ENCODE measurements at regions not wholly inside any gene's neighbourhood (a gene's known extent, or its start where the extent isn't known, plus 50 kb on each side); places are given as distances from the start of the nearest gene placed in this dataset.

DNA sequence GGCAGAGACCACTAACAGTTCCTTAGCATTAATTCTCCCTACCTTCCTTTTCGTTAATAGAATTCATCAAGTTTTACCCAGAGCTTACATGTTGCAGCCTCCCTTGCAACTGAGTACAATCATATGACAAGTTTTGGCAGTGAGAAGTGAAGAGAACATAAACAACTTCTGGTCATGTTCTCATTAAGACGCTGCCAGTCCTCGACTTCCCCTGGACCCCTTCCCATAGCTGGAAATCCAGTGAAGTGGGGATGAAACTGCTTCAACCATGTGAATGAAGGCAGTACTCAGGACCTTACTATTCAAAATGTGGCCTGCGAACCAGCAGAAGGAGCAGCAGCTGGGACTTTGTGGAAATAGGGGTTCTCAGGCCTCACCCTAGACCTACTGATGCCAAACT, 133.9 kb downstream of the SPTSSA start:
- Histone ChIP-seq H3K27me3 (ENCODE audit: control insufficient read depth in 1 of 2, insufficient read depth in 2 of 2, low read length in 2 of 2) (no peaks in the 10 kb centered on the region), H3K9me3 (ENCODE audit: low read length) (no peaks in the 10 kb centered on the region), H3K4me1 (ENCODE audit: insufficient read depth, low read length) (peaks cover 12% of the 10 kb centered on the region), H3K4me3 (ENCODE audit: low read depth in 1 of 2, low read length in 2 of 2) (no peak overlapping the region), H3K27ac (ENCODE audit: low read depth, low read length) (no peak overlapping the region), H3K36me3 (ENCODE audit: insufficient read depth, low read length) (no peaks in the 10 kb centered on the region), H3K9ac (ENCODE audit: low read length) (no peak overlapping the region)

DNA sequence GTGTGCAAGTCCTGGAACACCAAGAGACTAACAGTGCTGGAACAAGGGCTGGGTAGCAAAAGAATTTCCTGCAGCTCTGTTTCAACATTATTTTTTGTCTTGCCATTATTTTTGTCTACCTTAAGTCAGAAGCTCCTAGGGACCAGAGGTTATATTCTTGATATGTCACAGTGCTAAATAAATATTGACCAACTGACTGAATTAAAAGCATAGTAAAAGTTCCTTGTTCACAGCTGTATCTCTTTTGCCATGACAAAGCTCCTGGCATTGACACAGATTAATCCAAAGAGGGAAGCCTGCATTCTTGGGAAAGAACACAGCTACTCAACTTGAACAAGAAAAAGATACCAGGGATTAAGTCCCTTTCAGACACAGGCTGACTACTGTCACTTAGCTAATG, 136.5 kb downstream of the SPTSSA start:
- H3K4me3 ChIP-seq (ENCODE audit: low read depth in 1 of 2, low read length in 2 of 2), result no peak overlapping the region
- H3K27me3 ChIP-seq (ENCODE audit: control insufficient read depth in 1 of 2, insufficient read depth in 2 of 2, low read length in 2 of 2), result no peaks in the 10 kb centered on the region
- H3K9ac ChIP-seq (ENCODE audit: low read length), result no peak overlapping the region
- no peak overlapping the region for H3K27ac ChIP-seq (ENCODE audit: low read depth, low read length)
- H3K36me3 ChIP-seq (ENCODE audit: insufficient read depth, low read length), result no peaks in the 10 kb centered on the region
- peaks cover 12% of the 10 kb centered on the region for H3K4me1 ChIP-seq (ENCODE audit: insufficient read depth, low read length)
- no peaks in the 10 kb centered on the region for H3K9me3 ChIP-seq (ENCODE audit: low read length)

DNA sequence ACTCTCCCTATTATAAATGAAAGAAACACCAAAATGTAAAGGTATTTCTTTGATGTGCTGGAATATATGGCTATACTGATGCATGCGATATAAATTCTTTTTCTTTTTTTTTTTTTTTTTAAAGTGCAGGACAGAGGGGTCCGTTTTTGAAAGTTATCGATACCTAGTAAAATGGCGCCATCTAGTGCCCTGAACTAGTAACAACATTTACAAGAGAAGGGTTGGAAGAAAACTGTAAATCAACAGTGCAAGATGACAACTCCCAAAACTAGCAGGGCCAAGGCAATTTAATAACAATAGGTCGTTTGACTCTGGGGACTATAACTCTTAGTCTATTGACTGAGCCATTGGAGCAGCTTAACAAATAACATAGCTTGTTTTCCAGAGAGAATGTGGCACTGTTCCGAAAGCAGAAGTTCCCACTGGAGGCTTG, 137.7 kb downstream of the SPTSSA start:
- peaks cover 12% of the 10 kb centered on the region for H3K4me1 ChIP-seq (ENCODE audit: insufficient read depth, low read length)
- H3K27ac ChIP-seq (ENCODE audit: low read depth, low read length), result no peak overlapping the region
- H3K27me3 ChIP-seq (ENCODE audit: control insufficient read depth in 1 of 2, insufficient read depth in 2 of 2, low read length in 2 of 2), result no peaks in the 10 kb centered on the region
- no peak overlapping the region for H3K9ac ChIP-seq (ENCODE audit: low read length)
- H3K36me3 ChIP-seq (ENCODE audit: insufficient read depth, low read length), result no peaks in the 10 kb centered on the region
- no peak overlapping the region for H3K4me3 ChIP-seq (ENCODE audit: low read depth in 1 of 2, low read length in 2 of 2)
- H3K9me3 ChIP-seq (ENCODE audit: low read length), result no peaks in the 10 kb centered on the region

DNA sequence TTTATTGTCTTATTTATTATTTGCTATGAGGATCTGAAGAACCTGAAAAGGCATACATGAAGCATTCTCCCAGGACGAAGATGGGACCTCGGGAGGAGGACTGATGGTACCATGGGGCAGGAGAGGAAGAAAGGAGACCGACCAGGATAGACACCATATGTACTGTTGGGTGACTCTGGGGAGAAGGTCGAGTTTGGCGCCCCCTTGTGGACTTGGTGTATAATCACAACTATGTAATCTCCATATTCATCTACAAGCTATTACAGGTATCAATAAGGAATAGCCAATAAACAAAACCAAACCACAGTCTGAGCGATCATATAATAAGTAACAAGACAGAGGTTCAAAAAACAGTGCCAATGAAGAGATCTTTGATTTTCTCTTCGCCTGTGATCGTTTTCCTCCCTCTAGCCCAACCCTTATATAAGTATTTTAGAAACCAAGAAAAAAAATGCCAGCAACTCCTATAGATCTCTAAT, 139.1 kb downstream of the SPTSSA start:
- no peak overlapping the region for H3K9ac ChIP-seq (ENCODE audit: low read length)
- H3K36me3 ChIP-seq (ENCODE audit: insufficient read depth, low read length), result no peaks in the 10 kb centered on the region
- no peaks in the 10 kb centered on the region for H3K9me3 ChIP-seq (ENCODE audit: low read length)
- H3K27ac ChIP-seq (ENCODE audit: low read depth, low read length), result no peak overlapping the region
- H3K4me1 ChIP-seq (ENCODE audit: insufficient read depth, low read length), result peaks cover 6% of the 10 kb centered on the region
- no peaks in the 10 kb centered on the region for H3K27me3 ChIP-seq (ENCODE audit: control insufficient read depth in 1 of 2, insufficient read depth in 2 of 2, low read length in 2 of 2)
- no peak overlapping the region for H3K4me3 ChIP-seq (ENCODE audit: low read depth in 1 of 2, low read length in 2 of 2)

DNA sequence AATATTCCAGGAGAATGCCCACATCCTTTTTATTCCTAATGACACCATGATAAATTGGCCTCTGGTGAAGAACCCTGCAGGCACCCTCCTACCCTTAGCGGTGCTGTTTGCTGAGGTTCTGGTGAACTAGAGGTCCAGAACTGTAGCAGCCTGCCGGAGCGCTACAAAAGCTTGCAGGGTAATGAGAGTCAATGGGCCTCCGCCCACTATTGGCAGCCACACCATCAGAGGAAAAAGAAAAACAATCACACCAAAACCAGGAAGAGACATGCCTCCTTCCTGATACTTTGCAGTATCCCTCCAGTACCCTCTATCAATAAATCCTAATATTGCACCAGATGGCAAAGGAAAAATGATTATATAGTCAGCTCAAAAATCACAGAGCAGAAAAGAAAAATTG, 142.9 kb downstream of the SPTSSA start:
- no peaks in the 10 kb centered on the region for H3K4me1 ChIP-seq (ENCODE audit: insufficient read depth, low read length)
- no peaks in the 10 kb centered on the region for H3K36me3 ChIP-seq (ENCODE audit: insufficient read depth, low read length)

DNA sequence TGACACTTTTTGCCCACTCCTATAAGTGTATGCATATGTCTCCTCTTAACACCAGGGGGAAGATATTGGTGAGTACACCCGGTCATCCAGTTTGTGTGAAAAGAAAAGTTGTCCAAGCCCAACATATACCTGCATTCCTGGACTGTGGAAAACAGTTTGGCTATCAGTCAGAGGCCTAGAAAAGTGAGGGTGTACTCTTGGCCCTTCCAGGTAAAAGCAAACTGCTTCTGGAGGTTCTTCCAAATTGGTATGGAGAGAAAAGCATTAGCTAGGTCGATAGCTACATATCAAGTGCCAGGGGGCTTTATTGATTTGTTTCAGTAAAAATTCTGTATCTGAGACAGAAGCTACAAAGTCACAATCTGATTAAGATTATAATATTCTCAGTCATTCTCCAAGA, 144.0 kb downstream of the SPTSSA start:
- Histone ChIP-seq H3K36me3 (ENCODE audit: insufficient read depth, low read length) (no peaks in the 10 kb centered on the region), H3K4me1 (ENCODE audit: insufficient read depth, low read length) (no peaks in the 10 kb centered on the region), H3K9me3 (ENCODE audit: low read length) (no peaks in the 10 kb centered on the region), H3K27me3 (ENCODE audit: control insufficient read depth in 1 of 2, insufficient read depth in 2 of 2, low read length in 2 of 2) (no peaks in the 10 kb centered on the region), H3K4me3 (ENCODE audit: low read depth in 1 of 2, low read length in 2 of 2) (no peak overlapping the region), H3K9ac (ENCODE audit: low read length) (no peak overlapping the region), H3K27ac (ENCODE audit: low read depth, low read length) (no peak overlapping the region)

More for the DNA sequence above, 142.9 kb downstream of the SPTSSA start:
- H3K9me3 ChIP-seq (ENCODE audit: low read length), result no peaks in the 10 kb centered on the region
- no peaks in the 10 kb centered on the region for H3K27me3 ChIP-seq (ENCODE audit: control insufficient read depth in 1 of 2, insufficient read depth in 2 of 2, low read length in 2 of 2)
- H3K4me3 ChIP-seq (ENCODE audit: low read depth in 1 of 2, low read length in 2 of 2), result no peak overlapping the region
- H3K27ac ChIP-seq (ENCODE audit: low read depth, low read length), result no peak overlapping the region
- no peak overlapping the region for H3K9ac ChIP-seq (ENCODE audit: low read length)

DNA sequence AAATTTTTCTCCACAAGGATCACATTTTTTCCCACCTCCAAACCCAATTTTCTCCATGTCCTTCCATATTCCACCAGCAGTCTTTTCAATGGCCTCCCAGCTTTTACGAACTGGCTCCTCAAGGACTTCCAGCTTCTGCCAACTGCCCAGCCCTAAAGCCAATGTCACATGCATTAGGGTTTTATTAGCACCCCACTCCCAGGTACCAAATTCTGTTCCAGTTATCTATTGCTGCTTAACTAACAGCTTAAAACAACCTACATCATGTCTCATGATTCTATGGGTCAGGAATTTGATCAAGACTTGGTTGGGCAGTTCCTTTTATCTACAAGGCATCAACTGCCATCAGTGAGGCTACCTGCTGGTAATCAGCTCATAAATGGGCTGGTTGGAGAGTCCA, 151.3 kb downstream of the SPTSSA start:
- Histone ChIP-seq H3K27me3 (ENCODE audit: control insufficient read depth in 1 of 2, insufficient read depth in 2 of 2, low read length in 2 of 2) (no peaks in the 10 kb centered on the region), H3K4me1 (ENCODE audit: insufficient read depth, low read length) (no peaks in the 10 kb centered on the region), H3K36me3 (ENCODE audit: insufficient read depth, low read length) (no peaks in the 10 kb centered on the region), H3K9me3 (ENCODE audit: low read length) (no peaks in the 10 kb centered on the region), H3K4me3 (ENCODE audit: low read depth in 1 of 2, low read length in 2 of 2) (no peak overlapping the region), H3K27ac (ENCODE audit: low read depth, low read length) (no peak overlapping the region), H3K9ac (ENCODE audit: low read length) (no peak overlapping the region)

DNA sequence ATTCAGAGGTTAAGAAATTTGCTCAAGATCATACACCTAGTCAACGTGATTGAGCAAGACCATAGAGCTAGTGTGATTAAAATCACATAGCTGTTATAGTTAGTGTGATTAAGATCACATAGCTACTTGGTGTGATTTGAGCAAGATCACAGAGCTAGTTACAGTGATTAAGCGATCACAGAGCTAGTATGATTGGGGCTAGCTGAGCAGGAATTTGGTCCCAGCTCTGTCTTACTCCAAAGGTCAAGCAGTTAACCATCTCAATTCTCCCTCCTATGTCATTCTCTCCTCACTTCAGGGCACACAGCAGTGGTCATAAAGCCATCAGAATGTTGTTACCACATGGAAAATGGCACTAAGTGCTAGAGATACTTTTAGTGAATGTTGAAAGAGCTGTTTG, 158.2 kb downstream of the SPTSSA start:
- H3K27me3 ChIP-seq (ENCODE audit: control insufficient read depth in 1 of 2, insufficient read depth in 2 of 2, low read length in 2 of 2), result no peaks in the 10 kb centered on the region
- H3K27ac ChIP-seq (ENCODE audit: low read depth, low read length), result no peak overlapping the region
- no peak overlapping the region for H3K9ac ChIP-seq (ENCODE audit: low read length)
- no peak overlapping the region for H3K4me3 ChIP-seq (ENCODE audit: low read depth in 1 of 2, low read length in 2 of 2)
- H3K4me1 ChIP-seq (ENCODE audit: insufficient read depth, low read length), result no peaks in the 10 kb centered on the region
- no peaks in the 10 kb centered on the region for H3K9me3 ChIP-seq (ENCODE audit: low read length)
- H3K36me3 ChIP-seq (ENCODE audit: insufficient read depth, low read length), result no peaks in the 10 kb centered on the region

DNA sequence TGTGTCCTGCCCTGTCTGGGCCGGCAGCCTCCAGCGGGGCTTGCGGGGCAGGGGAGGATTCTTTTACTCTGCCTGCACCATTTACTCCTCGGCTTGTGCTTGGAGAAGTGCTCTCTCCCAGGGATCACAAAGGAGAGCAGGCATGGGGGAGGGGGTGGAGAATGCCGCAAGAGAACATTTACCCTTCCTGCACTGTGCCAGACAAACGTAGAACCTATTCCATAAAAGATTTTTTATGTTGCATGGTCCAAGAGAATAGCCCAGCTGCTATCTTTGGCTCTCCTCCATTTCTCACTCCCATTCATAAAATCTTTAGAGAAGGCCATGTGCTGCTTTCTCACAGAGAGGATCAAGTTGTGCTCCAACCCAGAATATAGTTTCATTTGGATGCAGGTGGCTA, 159.4 kb downstream of the SPTSSA start:
- H3K27ac ChIP-seq (ENCODE audit: low read depth, low read length), result no peak overlapping the region
- H3K9me3 ChIP-seq (ENCODE audit: low read length), result no peaks in the 10 kb centered on the region
- no peaks in the 10 kb centered on the region for H3K27me3 ChIP-seq (ENCODE audit: control insufficient read depth in 1 of 2, insufficient read depth in 2 of 2, low read length in 2 of 2)
- no peaks in the 10 kb centered on the region for H3K36me3 ChIP-seq (ENCODE audit: insufficient read depth, low read length)
- no peaks in the 10 kb centered on the region for H3K4me1 ChIP-seq (ENCODE audit: insufficient read depth, low read length)
- no peak overlapping the region for H3K9ac ChIP-seq (ENCODE audit: low read length)
- no peak overlapping the region for H3K4me3 ChIP-seq (ENCODE audit: low read depth in 1 of 2, low read length in 2 of 2)

DNA sequence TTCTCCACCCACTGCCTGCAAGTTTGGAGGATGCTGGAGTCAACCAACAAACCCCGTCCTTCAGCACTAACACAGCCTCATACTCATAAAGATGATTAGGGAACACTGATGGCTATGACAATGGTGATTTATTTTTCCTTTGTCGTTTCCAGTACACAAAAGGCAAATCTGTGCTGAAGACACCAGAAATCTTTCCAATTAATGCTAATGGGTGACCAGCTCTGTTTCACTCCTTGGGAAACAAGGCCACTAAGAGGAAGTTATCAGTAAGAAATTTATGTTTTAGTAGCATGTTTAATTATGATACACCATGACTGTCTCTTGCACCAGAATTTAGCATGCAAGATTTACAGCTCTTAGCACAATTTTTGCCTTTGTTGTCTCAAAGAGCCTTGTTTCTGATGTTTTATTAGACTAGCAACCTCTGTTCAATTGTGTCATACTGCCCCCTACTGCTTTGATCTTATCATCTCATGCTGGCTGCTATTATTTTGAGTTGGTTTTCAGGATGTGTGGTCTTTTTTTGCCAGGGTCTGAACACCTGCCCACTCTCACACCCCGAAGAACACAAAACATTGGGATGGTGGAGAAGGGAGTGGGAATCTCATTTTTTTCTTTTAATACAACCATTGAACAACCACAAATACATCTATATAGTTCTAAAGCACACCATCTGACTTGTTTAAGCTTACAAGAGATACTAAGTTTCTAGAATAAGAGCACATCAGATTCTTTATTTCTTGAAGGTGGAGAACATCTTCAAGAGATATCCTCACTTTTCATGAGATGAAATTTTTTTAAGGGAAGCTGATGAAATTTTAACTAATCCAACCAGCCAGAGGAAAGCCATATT, 160.9 kb downstream of the SPTSSA start:
- Histone ChIP-seq H3K9me3 (ENCODE audit: low read length) (no peaks in the 10 kb centered on the region), H3K4me1 (ENCODE audit: insufficient read depth, low read length) (no peaks in the 10 kb centered on the region), H3K36me3 (ENCODE audit: insufficient read depth, low read length) (no peaks in the 10 kb centered on the region), H3K27ac (ENCODE audit: low read depth, low read length) (no peak overlapping the region), H3K9ac (ENCODE audit: low read length) (no peak overlapping the region), H3K4me3 (ENCODE audit: low read depth in 1 of 2, low read length in 2 of 2) (no peak overlapping the region), H3K27me3 (ENCODE audit: control insufficient read depth in 1 of 2, insufficient read depth in 2 of 2, low read length in 2 of 2) (no peaks in the 10 kb centered on the region)

DNA sequence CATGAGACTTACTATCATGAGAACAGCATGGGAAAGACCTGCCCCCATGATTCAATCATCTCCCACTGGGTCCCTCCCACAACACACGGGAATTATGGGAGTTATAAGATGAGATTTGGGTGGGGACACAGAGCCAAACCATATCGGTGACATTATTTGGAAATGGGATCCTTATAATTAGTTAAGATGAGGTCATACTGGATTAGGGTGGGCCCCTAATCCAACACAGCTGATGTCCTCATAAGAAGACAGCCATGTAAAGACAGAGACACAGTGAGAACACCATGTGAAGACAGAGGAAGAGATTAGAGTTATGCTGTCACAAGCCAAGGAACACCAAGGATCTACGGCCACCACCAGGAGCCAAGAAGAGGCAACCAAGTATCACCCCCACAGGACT, 161.7 kb downstream of the SPTSSA start:
- Histone ChIP-seq H3K9ac (ENCODE audit: low read length) (no peak overlapping the region), H3K27me3 (ENCODE audit: control insufficient read depth in 1 of 2, insufficient read depth in 2 of 2, low read length in 2 of 2) (no peaks in the 10 kb centered on the region), H3K9me3 (ENCODE audit: low read length) (no peaks in the 10 kb centered on the region), H3K27ac (ENCODE audit: low read depth, low read length) (no peak overlapping the region), H3K4me1 (ENCODE audit: insufficient read depth, low read length) (no peaks in the 10 kb centered on the region), H3K36me3 (ENCODE audit: insufficient read depth, low read length) (no peaks in the 10 kb centered on the region), H3K4me3 (ENCODE audit: low read depth in 1 of 2, low read length in 2 of 2) (no peak overlapping the region)

DNA sequence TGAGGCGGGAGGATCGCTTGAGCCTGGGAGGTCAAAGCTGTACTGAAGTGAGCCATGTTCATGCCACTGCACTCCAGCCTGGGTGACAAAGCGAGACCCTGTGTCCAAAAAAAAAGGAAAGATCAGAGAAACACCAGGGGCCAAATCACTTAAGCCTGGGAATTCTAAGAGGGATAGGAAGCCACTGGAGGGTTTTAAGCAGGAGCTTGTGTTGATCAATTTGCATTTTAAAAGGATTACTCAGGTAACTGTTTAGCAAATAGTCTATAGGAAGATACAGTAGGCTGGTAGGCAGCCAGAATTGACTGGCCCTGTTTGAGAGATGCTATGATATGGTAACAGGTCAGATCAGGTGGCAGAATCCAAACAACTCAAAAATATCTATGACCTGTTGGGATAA, 162.7 kb downstream of the SPTSSA start:
- no peak overlapping the region for H3K4me3 ChIP-seq (ENCODE audit: low read depth in 1 of 2, low read length in 2 of 2)
- no peaks in the 10 kb centered on the region for H3K9me3 ChIP-seq (ENCODE audit: low read length)
- no peaks in the 10 kb centered on the region for H3K4me1 ChIP-seq (ENCODE audit: insufficient read depth, low read length)
- no peaks in the 10 kb centered on the region for H3K27me3 ChIP-seq (ENCODE audit: control insufficient read depth in 1 of 2, insufficient read depth in 2 of 2, low read length in 2 of 2)
- H3K36me3 ChIP-seq (ENCODE audit: insufficient read depth, low read length), result no peaks in the 10 kb centered on the region
- H3K27ac ChIP-seq (ENCODE audit: low read depth, low read length), result no peak overlapping the region
- H3K9ac ChIP-seq (ENCODE audit: low read length), result no peak overlapping the region

All from muscle layer of colon (tissue), 2 donors.